T-helper 17 cell (primary cell): ENCODE measurements at regions not wholly inside any gene's neighbourhood (a gene's known extent, or its start where the extent isn't known, plus 50 kb on each side); places are given as distances from the start of the nearest gene placed in this dataset.
"Not testable (repeated sequence)": the region's sequence is repeated elsewhere in the genome, so short reads cannot be mapped to it uniquely, and the experiment has no call there.

Experiments used
- ATAC-seq: fragments of 150-1000 bp; cut with Tn5 transposase; 2 replicates; pipeline ENCODE4 v1.10.0; 2021; ENCODE audit warnings: mild to moderate bottlenecking, moderate library complexity
- DNase-seq, 3 donors: peaks; one replicate each; pipeline versions ENCODE4 v3.0.0 to v3.0.0-alpha.2; 2020 to 2021
- H3K9me3 ChIP-seq: one replicate; pipeline ENCODE4 v1.7.0; 2013; ENCODE audit warnings: low read length, mild to moderate bottlenecking; ENCODE audit not compliant: control insufficient read depth, poor library complexity, severe bottlenecking
- H3K27ac Mint-ChIP-seq: one replicate; pipeline ENCODE4 v1.8.0; 2022; ENCODE audit warnings: mild to moderate bottlenecking, moderate library complexity, mixed read lengths
- H3K27me3 Mint-ChIP-seq: one replicate; pipeline ENCODE4 v1.8.0; 2022; ENCODE audit warnings: mixed read lengths
- H3K36me3 Mint-ChIP-seq: one replicate; pipeline ENCODE4 v1.8.0; 2022; ENCODE audit warnings: low read depth, mixed read lengths
- H3K4me1 Mint-ChIP-seq: one replicate; pipeline ENCODE4 v1.8.0; 2022; ENCODE audit warnings: mild to moderate bottlenecking, mixed read lengths
- H3K4me3 Mint-ChIP-seq: one replicate; pipeline ENCODE4 v1.8.0; 2022; ENCODE audit warnings: mild to moderate bottlenecking, moderate library complexity, mixed read lengths

- ATAC-seq (peak; percentile 45), DNase-seq (peak; percentile 20 to 59 (median 35))
- no peaks in the 10 kb centered on the region for H3K9me3 ChIP-seq
- Mint-ChIP-seq H3K27ac (no peak overlapping the region), H3K4me3 (no peak overlapping the region), H3K4me1 (peaks cover 22% of the 10 kb centered on the region), H3K27me3 (peaks cover 53% of the 10 kb centered on the region), H3K36me3 (no peaks in the 10 kb centered on the region)
Observed at GRCh38 chr5:148733601-148734438, 79.5 kb upstream of the HTR4 start.

DNA sequence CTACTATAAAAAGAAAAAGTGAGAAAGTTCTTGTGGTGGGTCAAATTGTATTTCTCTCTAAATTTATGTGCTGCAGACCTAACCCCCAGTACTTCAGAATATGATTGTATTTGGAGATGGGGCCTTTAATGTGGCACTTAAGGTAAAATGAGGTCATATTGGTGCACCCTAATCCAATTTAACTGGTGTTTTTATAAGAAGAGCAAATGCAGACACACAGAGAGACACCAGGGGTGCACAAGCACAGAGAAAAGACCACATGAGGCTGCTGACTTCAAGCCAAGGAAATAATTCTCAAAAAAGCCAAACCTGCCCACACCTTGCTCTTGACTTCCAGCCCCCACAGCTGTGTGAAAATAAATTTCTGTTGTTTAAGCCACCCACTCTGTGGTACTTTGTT, 80.2 kb upstream of the HTR4 start:
- Mint-ChIP-seq H3K4me1 (peaks cover 22% of the 10 kb centered on the region), H3K36me3 (no peaks in the 10 kb centered on the region), H3K27ac (no peak overlapping the region), H3K27me3 (peaks cover 59% of the 10 kb centered on the region), H3K4me3 (no peak overlapping the region)
- no peaks in the 10 kb centered on the region for H3K9me3 ChIP-seq
- no peak for ATAC-seq
- no peak for DNase-seq

- Mint-ChIP-seq H3K36me3 (no peaks in the 10 kb centered on the region), H3K4me3 (no peak overlapping the region), H3K27me3 (peaks cover 55% of the 10 kb centered on the region), H3K4me1 (peaks cover 24% of the 10 kb centered on the region), H3K27ac (no peak overlapping the region)
- no peaks in the 10 kb centered on the region for H3K9me3 ChIP-seq
- DNase-seq (no peak), ATAC-seq (no peak)
Observed at GRCh38 chr5:148735301-148735835, 81.0 kb upstream of the HTR4 start.

- Mint-ChIP-seq H3K4me1 (peaks cover 8% of the 10 kb centered on the region), H3K4me3 (no peak overlapping the region), H3K27me3 (peaks cover 60% of the 10 kb centered on the region), H3K27ac (no peak overlapping the region), H3K36me3 (no peaks in the 10 kb centered on the region)
- no peak for ATAC-seq
- DNase-seq, result no peak
- H3K9me3 ChIP-seq, result no peaks in the 10 kb centered on the region
Observed at GRCh38 chr5:148739023-148739422, 84.7 kb upstream of the HTR4 start.

DNA sequence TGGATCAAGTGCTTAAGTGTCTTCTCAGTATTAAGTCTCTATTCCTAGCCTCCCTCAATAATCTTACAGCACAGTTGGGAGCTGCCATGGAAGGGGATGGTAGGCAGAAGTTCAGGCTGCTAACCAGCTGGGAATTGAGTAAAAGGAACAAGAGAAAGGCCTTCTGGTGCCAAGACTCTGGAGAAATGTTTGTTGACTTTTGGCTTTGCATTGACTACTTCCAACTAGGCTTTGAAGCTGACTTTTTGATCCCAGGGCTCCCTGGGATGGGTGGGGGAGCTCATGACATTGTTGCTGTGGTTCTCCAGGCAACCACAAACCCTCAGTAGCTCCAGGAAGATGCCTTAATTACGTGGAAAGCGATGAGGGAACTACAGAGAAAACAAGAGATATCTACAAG, 85.2 kb upstream of the HTR4 start:
- Mint-ChIP-seq H3K36me3 (no peaks in the 10 kb centered on the region), H3K27me3 (peaks cover 58% of the 10 kb centered on the region), H3K4me1 (peaks cover 5% of the 10 kb centered on the region), H3K4me3 (no peak overlapping the region), H3K27ac (peak overlapping the region; percentile 29)
- no peaks in the 10 kb centered on the region for H3K9me3 ChIP-seq
- no peak for DNase-seq
- ATAC-seq, result no peak

DNA sequence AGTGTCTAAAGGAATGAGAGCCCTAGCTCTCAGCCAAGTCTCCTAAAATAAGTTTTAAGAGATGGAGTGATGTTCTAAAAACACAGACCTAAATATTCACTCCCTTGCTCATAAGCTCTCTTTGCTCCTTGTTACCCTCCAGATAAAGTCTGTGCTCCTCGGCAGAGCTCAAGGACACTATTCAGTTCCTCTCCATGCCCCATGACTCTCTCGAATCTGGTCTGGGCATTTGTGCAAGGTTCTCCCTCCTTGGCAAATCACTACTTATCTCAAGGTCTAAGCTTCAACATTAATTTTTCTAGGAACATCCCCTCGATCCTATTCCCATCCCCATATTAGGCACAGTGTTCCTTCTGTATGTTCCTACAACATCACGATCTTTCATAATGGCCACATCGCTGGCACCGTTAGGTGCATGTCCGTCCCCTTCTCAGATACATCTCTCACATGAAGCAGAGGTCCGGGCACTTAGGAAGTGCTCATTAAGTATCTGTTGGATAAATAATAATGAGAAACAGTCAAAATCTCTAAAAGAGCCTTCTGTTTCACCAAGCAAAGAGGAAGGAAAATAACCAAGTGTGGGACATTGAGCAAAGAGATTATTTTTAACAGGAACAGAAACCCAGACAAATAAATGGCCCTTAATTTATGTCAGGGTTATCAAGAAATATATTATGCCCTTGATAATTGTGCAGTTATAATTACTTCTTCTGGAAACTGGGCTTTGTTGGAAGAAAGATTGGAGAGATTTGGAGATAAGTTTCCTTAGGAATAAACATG, 85.9 kb upstream of the HTR4 start:
- Mint-ChIP-seq H3K27me3 (peaks cover 64% of the 10 kb centered on the region), H3K4me1 (peaks cover 5% of the 10 kb centered on the region), H3K27ac (peak overlapping the region; percentile 29), H3K36me3 (no peaks in the 10 kb centered on the region), H3K4me3 (no peak overlapping the region)
- ATAC-seq (no peak), DNase-seq (no peak)
- no peaks in the 10 kb centered on the region for H3K9me3 ChIP-seq

GRCh38 chr5:148740966-148741742, 85.3 kb upstream of the ADRB2 start:
- H3K27ac Mint-ChIP-seq, result no peak overlapping the region
- ATAC-seq (peak; percentile 49), DNase-seq (no peak)
- no peak overlapping the region for H3K4me3 Mint-ChIP-seq
- no peaks in the 10 kb centered on the region for H3K9me3 ChIP-seq
- H3K36me3 Mint-ChIP-seq, result no peaks in the 10 kb centered on the region
- peaks cover 5% of the 10 kb centered on the region for H3K4me1 Mint-ChIP-seq
- H3K27me3 Mint-ChIP-seq, result peaks cover 57% of the 10 kb centered on the region

GRCh38 chr5:148741766-148742165, 84.6 kb upstream of the ADRB2 start:
- not testable (repeated sequence) for H3K4me3 Mint-ChIP-seq, ATAC-seq, H3K9me3 ChIP-seq, DNase-seq, H3K36me3 Mint-ChIP-seq, H3K27ac Mint-ChIP-seq, H3K4me1 Mint-ChIP-seq
- peaks cover 52% of the 10 kb centered on the region for H3K27me3 Mint-ChIP-seq

GRCh38 chr5:148744380-148744779, 82.0 kb upstream of the ADRB2 start:
- ATAC-seq, H3K27ac Mint-ChIP-seq, H3K4me3 Mint-ChIP-seq, DNase-seq, H3K36me3 Mint-ChIP-seq, H3K4me1 Mint-ChIP-seq, H3K9me3 ChIP-seq: not testable (repeated sequence)
- H3K27me3 Mint-ChIP-seq, result peaks cover 31% of the 10 kb centered on the region

- DNase-seq (no peak), ATAC-seq (no peak)
- H3K4me1 Mint-ChIP-seq, result peaks cover 4% of the 10 kb centered on the region
- H3K27me3 Mint-ChIP-seq, result peaks cover 10% of the 10 kb centered on the region
- H3K4me3 Mint-ChIP-seq, result no peak overlapping the region
- no peak overlapping the region for H3K27ac Mint-ChIP-seq
- H3K36me3 Mint-ChIP-seq, result no peaks in the 10 kb centered on the region
- H3K9me3 ChIP-seq, result no peaks in the 10 kb centered on the region
Observed at GRCh38 chr5:148746826-148747535, 79.4 kb upstream of the ADRB2 start.

- Mint-ChIP-seq H3K27me3 (peaks cover 10% of the 10 kb centered on the region), H3K36me3 (no peaks in the 10 kb centered on the region), H3K4me1 (peaks cover 4% of the 10 kb centered on the region), H3K4me3 (no peak overlapping the region), H3K27ac (no peak overlapping the region)
- ATAC-seq (no peak), DNase-seq (no peak)
- no peaks in the 10 kb centered on the region for H3K9me3 ChIP-seq
Observed at GRCh38 chr5:148747536-148747906, 78.9 kb upstream of the ADRB2 start.

DNA sequence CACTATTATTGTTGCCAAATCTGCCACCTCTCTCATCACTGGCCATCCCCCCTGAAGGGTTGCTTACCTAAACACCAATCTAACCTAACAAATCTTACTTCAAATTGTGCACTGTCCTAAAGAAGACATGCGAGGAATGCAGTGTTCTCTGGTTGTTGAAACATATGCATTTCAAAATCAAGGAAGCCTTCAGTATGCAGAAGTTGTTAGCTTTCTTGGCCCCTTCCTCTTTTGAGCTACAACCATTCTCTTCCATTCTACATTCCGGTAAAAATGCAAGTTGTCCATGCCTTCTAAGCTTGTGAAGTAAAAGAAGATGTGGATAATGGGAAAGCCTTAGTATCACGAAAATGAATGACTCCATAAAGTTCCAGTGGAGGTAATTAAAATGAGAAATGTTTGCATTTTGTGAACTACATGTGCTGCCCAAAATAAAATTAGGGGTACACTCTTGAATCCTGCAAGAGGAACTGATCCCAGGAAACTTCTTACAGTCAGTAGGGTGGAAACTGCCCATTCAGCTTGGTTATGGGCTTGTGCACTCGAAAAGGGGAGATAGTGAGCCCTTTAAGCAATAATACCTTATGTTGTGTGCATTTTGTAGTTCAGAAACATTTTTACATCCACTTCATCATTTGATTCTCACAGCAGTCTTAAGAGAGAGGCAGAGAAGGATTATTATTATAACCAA, 77.6 kb upstream of the ADRB2 start:
- Mint-ChIP-seq H3K4me3 (no peak overlapping the region), H3K27ac (no peak overlapping the region), H3K36me3 (peaks cover 2% of the 10 kb centered on the region), H3K27me3 (peaks cover 10% of the 10 kb centered on the region), H3K4me1 (peaks cover 4% of the 10 kb centered on the region)
- H3K9me3 ChIP-seq, result no peaks in the 10 kb centered on the region
- DNase-seq (no peak), ATAC-seq (no peak)
